ENCODE measurements at regions not wholly inside any gene's neighbourhood (a gene's known extent, or its start where the extent isn't known, plus 50 kb on each side); places are given as distances from the start of the nearest gene placed in this dataset.

DNA sequence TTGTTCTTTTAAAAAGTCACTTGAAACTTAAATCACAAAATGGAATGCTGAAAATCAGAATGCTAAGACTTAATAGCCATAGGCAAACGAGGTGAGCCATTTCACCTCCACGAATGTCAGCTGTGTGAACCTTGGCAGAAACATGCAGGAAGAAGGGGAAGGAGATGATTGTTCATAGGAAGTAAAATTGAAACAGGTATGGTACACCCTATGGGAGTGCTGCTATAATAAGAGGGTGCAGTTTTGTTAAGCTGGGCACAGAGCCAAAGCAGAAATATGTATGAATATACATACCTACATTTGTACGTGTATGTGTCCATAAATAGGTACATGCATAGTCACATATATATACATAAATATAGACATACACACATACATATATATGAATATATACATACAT is 51.0 kb upstream of the SPINK5 start:
- DNase-seq (ENCODE audit: low spot score), result no peak
- intact Hi-C loops (cut with DNase I), result no loop called here

DNA sequence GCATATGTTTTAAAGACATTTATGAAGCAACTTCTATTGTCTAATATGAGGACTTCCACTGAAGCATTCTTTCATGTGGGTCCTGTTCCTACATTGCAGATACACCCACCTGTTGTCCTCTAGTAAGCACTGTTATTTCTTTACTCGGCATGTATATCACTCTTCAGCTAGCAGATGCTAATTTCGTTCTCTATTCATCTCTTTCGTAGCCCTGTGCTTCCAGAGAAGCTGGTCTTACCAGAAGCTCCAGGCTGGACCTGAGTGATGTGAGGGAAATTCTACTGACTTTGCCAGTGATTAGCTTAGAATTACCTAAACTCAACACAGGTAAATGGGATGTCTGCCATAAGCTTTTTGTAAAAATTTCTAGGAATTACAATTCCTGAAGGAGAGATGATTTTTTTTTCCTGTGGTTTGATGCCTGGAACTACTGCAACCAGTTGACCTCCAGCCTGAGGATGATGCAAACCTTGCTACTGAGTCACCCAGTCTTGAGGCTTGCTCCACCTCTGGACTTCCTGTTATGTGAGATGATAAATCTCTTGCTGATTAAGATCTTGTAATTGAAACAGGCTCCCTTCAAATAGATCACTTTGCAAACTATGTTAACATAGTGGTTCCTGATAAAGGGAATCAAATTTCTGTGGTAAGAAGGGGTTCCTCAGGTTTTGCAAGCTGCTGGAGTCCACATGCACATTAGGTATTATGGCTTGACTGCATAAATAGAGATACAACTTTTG is 52.2 kb upstream of the SPINK5 start:
- DNase-seq (ENCODE audit: low spot score), result no peak
- intact Hi-C loops (cut with DNase I), result no loop called here

DNA sequence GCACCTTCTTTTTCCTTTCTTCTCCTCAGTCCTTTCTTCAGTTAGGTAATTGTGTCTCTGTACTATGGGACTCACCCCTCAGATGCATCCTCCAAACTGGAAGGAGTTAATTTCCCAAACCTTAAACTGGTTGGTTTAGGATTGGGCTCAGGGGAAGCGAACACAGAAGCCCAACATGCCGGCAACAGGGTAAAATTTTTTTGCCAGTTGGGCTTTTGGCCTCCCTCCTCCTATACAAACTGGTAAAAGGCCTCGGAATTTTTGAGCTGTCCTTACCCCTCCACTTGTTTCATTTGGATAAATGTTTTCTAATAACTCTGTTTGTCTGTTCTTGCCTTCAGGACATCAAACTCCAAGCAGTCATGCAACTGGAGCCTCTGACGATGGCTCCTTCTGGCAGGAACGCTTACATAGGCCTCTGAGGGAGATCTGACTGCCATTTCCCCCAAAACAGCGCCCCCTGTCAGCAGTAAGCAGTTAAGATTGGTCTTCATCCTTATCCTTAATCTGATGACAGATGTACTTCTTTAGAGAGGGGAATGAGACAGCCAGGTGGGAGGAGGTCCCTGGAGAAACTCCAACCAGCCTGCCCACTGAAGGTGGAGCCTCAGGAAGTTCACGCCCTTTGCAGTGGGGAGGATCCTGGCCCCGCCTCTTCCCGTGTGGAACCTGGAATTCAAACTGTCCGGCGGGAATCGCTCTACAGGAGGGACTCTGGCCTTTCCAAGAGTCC is 57.8 kb upstream of the SPINK5 start:
- intact Hi-C loops (cut with DNase I), result no loop called here
- DNase-seq (ENCODE audit: low spot score), result no peak

DNA sequence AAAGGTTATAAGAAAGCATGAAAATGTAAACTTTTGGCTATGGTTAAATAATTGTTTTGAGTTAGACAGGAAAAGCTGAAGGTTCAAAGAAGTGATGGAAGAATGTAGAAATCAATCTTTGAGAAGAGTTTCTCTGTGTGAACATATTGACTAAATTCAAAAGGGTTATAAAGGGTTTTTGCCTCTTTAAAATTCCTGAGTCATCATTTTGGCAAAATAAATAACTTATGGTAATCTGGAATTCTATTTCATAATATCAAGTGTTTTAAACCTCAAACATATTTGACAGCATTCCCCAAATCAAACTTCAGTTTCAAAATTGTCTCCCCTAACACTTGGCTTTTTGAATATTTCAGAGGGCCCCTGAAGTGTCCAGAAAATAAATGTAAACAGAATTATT is 60.6 kb upstream of the SPINK5 start:
- no peak for DNase-seq (ENCODE audit: low spot score)
- intact Hi-C loops (cut with DNase I), result no loop called here

DNA sequence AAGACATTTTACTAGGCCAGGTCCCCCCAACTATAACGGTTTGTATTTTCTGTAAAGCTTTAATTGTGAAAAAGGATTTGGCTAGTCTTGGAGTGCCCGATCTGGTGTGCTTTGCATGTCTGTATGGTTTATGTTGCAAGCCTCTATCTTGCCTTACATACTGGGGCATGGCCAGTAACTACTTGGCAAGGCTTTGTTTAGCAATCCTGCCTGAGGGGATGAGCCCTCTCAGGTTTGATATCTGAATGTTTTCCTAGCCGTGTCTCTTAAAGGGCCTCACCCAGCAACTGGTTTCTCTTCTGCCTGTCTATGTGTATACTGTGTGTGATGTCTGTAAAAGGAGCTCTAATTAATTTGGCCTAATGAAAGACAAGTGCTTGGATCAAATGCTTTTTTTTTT is 61.3 kb upstream of the SPINK5 start:
- intact Hi-C loops (cut with DNase I), result no loop called here
- no peak for DNase-seq (ENCODE audit: low spot score)

DNA sequence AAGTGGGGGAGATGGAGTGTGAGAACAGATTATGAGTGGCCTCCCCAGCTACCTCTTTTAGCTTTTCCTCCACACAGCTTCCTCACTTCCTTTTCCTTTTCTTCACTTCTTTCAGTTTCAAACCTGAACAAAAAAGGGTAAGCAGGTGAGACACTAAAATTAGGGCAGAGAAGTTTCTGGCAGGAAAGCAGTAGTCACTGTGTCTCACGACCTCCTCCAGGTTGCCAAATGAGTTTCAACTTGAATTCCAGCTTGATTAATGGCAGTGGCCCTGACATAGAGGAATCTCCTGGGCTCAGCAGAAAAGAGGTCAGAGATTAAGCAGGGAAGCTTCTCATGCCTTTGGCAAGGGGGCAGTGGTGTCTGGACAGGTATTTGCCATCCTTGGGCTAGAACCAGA is 63.7 kb upstream of the SPINK5 start:
- no peak for DNase-seq (ENCODE audit: low spot score)
- intact Hi-C loops (cut with DNase I), result no loop called here

DNA sequence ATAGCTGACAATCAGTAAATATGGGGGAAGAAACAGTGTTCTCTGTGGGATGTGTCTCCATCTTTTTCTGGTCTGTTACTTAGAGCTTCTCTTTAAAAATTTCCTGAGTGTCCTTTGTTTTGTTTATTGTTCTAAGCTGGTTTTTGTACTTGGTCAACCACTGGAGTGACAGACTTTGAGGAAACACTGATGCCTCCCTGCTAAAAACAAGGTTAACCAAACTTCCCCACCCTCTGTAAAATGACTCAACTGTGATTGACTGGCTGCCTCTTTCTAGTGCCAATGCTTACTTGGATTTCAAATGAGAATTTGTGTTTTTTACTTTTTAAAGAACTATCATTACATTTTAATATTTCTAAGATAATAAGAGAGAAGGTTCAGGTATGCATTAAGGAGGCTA is 65.1 kb upstream of the SPINK5 start:
- DNase-seq (ENCODE audit: low spot score), result no peak
- intact Hi-C loops (cut with DNase I), result no loop called here

DNA sequence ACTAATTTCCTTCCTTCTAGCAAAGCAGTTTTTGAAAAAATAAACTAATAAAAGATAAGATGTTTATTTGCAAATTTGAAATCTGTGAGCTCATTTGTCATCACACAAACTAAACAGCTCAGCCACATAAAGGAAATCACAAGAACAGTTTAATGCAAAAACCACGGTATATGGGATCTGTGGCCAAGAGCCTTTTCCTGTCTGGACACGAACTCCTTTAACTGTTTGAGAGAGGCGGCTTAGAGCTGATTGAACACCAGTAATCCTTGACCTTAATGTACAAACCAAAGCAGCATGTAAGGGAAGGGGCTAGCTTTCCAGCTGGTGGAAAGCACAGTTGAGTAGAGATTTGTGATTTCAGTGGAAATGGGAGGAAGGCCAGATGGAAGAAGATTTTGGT is 66.3 kb upstream of the SPINK5 start:
- intact Hi-C loops (cut with DNase I), result no loop called here
- DNase-seq (ENCODE audit: low spot score), result no peak

DNA sequence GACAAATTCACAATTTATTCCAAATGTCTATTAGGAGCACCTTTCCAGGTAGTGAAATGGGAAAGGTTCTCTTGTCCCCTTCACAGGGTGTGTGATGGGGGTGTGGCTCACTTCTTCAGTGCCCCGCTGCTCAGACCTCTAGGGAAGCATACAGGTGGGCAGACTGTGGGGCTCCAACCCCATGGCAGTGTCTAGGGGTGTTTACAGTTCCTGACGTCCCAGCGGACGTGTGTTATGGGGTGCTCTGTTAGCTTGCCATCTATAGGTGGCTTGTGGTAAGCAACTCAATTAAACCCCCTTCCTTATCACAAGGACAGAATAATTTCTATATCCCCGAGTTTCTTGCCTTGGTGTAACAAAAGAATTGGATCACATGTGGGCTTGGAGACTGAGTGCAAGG is 67.4 kb upstream of the SPINK5 start:
- no peak for DNase-seq (ENCODE audit: low spot score)
- intact Hi-C loops (cut with DNase I), result no loop called here

DNA sequence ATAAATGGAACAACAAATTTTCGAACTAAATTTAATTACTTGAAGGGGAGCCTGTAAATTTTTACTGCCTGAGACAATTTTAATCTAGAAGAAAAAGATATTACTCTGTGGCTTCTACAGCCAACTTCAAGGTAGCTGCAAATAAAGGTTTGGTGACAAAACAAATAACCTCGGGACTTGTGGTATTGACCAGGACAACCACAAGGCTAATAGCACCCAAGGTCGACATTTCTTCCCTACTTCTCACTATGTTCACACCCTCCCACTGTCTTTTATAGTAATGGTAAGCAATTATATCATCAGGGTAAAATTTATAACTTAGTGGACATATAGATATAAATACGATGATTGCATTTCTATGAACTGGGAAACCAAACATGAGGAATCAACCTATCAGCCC is 67.9 kb upstream of the SPINK5 start:
- DNase-seq (ENCODE audit: low spot score), result no peak
- intact Hi-C loops (cut with DNase I), result no loop called here

DNA sequence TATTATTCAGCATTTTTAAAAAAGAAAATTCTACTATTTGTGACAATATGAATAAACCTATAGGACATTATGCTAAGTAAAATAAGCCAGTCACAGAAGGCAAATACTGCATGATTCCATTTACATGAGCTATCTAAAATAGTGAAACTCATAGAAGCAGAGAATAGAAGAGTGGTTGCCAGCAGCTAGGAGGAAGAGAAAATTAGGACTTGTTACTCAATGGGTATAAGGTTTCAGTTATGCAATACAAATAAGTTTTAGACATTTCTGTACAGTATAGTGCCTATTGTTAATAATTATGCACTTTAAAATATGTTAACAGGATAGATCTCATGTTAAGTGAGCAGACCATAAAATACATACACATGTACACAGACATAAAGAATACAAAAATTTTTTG is 73.8 kb upstream of the SPINK5 start:
- DNase-seq (ENCODE audit: low spot score), result no peak
- intact Hi-C loops (cut with DNase I), result no loop called here

DNA sequence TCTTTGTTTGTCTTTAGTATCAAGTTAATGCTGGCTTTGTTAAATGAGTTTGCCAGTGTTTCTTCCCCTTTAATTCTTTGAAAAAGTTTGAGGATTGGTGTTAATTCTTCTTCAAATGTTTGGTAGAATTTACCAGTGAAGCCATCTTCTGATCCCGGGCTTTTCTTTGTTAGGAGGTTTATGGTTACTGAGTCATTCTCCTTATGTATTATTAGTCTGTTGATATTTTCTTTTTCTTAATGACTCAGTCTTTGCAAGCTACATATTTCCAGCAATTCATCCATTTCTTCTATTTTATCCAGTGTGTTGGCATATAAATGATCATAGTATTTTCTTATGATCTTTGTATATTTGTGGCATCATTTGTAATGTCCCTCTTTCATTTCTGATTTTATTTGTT is 74.5 kb upstream of the SPINK5 start:
- intact Hi-C loops (cut with DNase I), result no loop called here
- no peak for DNase-seq (ENCODE audit: low spot score)

DNA sequence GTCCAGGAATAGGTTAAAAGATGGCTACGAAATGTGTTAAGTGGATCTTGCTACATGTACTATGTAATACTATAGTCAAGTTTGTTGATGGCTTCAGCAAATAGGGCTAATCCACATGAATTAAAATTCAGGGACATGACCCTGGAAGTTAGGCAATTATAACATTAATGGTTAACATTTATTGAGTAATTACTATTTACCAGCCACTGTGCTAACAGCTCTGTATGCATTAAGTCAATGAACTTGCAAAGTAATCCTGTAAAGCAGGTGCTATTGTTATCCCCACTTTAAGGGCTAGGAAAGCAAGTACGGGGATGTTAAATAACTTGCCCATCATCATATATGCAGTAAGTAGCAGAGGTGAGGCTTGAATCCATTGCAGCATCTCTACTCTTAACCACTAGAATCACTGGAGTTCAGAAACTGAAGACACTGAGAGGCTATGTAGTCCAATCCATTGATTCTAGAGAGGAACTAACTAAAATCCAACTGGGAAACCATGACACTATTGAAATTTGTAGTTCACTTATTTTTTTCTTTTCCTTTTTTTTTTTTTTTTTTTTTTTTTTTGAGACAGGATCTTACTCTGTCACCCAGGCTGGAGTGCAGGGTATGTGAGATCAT is 77.5 kb upstream of the SPINK5 start:
- DNase-seq (ENCODE audit: low spot score), result no peak
- intact Hi-C loops (cut with DNase I), result no loop called here

DNA sequence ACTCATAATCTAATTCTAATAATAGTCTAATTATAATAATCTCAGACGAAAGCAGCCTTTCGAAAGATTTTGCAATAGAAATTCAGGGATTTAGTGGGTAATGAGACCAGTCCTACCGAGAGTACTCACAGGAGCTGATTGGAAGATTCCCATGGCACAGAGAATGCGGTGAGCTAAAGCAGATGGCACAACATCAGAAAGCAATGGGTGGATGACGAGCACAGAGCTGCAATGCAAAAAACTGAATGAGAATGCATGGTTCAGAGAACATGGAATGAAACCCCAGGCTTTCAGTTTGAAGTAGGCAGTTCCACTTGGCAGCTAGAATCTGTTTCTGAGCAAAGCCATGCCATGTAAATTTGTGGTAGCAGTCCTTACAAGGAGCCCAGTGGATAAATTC is 78.2 kb upstream of the SPINK5 start:
- no peak for DNase-seq (ENCODE audit: low spot score)
- intact Hi-C loops (cut with DNase I), result no loop called here

DNA sequence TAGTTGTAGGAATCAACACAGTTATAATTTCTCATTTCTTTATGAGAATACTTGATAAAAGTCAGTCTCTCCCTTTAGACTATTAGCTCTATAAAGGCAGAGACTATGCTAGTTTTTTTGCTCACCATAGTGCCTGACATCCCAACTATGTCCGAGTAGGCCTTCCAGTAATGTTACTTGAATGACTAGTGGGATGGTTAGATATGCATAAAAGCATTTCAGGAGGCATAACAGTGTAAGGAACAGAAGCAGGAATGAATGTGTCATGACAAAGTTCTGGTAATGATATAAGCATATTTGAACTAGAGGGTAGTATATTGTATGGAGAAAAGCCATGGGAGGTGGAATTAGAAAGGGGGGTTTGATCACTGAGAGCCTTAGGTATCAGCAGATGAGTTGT is 77.4 kb upstream of the C5orf46 start:
- DNase-seq (ENCODE audit: low spot score), result no peak
- intact Hi-C loops (cut with DNase I), result no loop called here

DNA sequence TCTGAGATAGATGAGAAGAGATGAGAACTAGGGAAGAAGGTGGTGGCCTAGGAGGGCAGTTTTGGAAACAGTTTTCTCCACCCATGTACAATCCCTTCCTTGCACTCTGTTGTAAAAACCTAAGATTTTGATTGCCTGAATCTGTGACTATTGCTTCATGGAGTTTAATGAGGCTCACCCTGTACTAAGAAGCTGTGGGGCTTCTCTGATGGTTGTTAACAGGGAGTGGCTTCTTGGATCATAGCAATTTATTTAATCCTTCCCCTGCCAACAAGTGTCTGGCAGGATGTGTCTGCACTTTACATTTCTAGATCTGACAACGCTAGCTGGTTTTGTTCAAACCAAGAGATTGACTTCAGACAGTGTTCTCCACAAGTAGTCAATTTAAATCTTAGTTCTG is 74.7 kb upstream of the C5orf46 start:
- DNase-seq (ENCODE audit: low spot score), result no peak
- intact Hi-C loops (cut with DNase I), result no loop called here

DNA sequence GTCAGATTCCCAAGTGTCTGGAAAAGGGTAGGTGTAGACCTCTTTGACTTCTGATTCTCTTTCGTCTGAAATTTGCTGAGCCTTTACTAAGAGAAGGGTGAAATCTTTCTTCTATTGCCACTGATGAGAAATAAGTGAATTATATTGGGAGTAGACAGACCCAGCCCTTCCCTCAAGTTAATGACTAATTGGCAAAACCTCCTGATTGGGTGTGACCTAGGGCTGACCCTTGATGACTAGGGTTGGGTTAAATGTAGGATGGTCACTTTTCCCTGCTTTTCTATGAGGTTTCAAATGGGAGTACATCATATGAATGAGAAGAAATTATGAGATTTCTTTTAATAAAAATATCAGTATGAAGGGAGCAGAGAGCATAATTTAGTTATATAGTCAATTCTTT is 73.4 kb upstream of the C5orf46 start:
- intact Hi-C loops (cut with DNase I), result no loop called here
- no peak for DNase-seq (ENCODE audit: low spot score)

DNA sequence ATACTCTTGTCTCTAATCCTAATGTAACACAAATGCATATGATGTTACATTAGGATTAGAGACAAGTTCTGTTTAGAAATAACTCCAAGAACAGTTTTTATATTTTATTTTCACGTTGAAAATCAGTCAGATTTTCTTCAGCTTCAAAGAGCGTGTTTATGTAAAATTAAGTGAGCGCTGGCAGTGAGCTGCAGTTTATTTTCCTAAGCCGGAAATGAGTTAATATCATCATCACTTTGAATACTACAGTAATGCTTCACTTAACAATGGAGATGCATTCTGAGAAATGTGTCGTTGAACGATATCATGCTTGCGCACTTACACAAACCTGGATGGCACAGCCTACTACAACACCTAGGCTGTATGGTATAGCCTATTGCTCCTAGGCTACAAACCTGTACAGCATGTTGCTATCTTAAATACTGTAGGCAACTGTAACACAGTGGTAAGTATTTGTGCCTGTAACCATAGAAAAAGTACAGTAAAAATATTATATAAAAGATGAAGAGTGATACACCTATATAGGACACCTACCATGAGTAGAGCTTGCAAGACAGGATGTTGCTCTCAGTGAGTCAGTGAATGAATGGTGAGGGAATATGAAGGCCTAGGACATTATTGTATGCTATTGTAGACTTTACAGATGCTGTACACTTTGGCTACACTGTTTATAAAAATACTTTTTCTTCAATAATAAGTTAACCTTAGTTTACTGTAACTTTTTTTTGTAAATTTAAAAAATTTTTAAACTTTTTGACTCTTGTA is 65.9 kb upstream of the C5orf46 start:
- DNase-seq (ENCODE audit: low spot score), result no peak

DNA sequence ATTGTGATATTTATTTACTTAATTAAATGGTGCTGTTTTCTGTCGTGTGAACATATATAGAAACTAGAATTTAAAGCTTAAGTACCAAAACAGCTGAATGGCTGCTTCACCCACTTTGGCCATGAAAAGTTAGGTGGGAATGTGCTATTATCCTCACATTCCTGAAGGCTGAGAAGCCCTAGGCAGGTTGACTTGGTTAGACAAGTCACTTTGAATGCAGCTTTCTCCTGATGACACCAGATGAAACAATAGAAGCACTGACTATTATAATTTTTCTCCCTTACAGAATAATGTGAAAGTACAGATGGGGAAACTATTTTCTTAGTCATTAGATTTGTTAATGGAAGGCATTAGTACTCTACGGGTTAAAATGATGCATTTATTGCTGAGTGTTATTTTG is 65.1 kb upstream of the C5orf46 start:
- intact Hi-C loops (cut with DNase I), result no loop called here
- DNase-seq (ENCODE audit: low spot score), result no peak

More for the DNA sequence above, 65.9 kb upstream of the C5orf46 start:
- intact Hi-C loops (cut with DNase I), result no loop called here

DNA sequence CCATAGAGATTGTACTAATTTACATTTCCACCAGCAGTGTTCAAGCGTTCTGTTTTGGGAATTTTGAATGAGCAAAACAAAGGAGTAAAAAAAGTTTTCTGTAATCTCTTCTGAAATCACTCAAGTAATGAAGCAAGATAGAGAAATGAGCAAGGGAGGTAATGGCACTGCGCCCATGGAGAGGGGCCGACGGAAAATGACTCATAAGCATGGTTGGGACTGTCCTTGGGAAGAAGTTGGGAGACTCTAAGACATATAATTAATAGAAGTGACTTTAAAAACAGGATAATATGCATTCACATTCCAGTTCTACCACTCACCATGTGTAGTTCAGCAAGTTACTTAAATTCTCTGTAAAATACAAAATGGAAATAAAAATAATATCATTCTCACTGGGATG is 62.5 kb upstream of the C5orf46 start:
- intact Hi-C loops (cut with DNase I), result loop anchor here (10.0 kb wide), 1 partner anchor 136 kb away; no protein-coding TSS in a partner anchor
- DNase-seq (ENCODE audit: low spot score), result no peak
